Ureter (tissue), 1 donor: ENCODE measurements at regions not wholly inside any gene's neighbourhood (a gene's known extent, or its start where the extent isn't known, plus 50 kb on each side); places are given as distances from the start of the nearest gene placed in this dataset.

Experiments used
- DNase-seq: peaks from one replicate; pipeline ENCODE4 v3.0.0-alpha.2; 2020; ENCODE audit warnings: low spot score
- donor health status: DM: yes; HTN: yes; CAD: no.

DNA sequence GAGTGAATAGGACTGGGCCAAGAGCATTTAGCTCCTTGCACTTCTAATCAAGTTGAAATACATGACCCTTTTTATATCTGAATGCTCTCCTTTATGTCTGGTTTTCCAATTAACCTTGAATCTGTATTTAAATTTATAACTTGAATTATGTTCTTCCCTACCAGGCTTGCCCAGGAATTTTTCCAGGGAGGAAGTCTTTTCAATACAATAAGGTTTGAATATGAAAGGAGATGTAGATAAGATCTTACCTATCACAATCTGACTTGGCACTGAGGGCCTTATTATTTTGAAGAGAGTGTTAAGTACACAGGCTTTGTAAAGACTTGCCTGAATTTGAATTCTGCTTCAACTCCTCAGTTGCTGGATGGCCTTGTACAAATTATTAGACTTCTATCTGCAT is 555.7 kb downstream of the PCDH7 start:
- DNase-seq: no peak

DNA sequence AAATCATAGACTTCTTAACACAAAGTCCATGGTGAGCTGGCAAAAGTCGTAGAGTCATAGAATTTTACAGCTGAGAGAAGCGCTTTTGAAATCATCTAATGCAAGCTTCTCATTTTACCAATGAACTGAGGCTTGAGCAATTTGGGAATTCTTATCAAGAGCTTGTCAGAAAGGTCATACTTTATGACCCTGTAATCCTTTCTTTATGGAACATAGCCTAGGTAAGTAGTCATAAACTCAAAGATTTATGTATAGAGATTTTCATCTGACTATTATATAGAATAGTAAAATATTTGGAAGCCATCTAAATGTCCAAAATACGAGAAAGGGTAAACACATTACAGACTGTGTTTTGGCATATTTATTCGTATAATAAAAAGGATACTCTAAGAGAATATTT is 563.5 kb downstream of the PCDH7 start:
- DNase-seq: no peak

DNA sequence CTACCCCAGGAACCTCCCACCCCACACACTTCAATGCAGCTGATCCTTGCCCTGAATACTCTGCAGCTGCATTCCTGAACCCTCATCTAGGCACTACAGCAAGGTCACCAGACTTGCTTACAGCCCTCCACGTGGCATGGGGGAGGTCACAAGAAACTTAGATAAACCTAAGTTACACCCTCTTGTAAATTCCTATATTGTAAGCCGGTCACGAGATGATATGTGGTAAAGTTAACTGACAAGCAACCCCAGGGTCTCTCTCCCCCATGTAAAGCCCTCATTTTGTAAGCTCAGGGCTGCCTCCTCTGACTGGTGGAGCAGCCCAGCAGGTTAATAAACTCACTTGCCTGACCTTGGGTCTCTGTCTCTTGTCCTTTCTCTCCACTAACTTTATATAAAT is 570.7 kb downstream of the PCDH7 start:
- DNase-seq: no peak

DNA sequence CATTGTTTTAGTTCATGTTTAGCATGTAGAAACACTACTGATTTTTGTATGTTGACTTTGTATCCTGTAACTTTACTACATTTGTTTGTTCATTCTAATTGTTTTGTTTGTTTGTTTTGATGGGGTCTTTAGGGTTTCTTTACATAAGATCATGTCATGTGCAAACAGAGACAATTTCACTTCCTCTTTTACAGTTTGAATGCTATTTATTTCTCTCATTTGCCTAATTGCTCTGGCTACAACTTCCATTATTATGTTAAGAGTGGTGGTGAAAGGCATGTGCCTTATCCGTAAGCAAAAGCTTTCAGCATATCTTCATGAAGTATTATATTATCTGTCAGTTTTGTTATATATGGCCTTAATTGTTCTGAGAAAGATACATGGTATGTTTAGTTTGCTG is 571.1 kb downstream of the PCDH7 start:
- no peak for DNase-seq

DNA sequence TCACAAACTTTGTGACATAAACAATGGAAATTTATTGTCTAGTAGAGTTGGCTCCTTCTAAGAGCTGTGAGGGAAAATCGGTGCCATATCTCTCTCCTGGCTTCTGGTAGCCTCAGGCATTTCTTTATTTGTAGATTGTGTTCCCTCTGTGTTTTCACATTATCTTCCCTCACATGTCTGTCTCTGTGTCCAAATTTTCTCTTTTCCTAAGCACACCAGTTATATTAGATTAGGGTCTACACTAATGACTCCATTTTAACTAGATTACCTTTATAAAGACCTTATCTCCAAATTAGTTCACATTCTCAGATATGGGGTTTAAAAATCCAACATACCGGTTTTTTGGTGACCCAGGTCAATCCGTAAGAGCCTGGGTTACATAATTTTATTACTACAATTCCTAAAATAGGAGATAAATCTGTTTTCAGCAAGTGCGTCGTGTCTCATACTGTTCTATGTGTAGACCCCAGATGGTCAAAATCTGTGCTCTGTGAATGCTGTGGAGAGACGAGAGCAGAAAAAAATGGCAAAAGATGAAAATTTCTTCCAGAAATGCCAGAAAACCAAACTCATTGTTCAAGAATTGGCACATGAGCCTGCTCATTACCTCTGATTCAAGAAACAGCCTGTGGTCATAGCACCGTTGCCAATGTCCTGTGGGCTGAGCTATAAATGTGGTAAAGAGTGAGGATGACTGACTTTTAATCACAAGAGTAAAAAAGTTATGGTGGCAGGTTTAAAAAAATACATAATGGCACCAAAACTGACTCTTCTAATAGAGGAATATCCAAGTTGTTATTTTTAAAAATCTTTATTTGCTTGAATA is 574.7 kb downstream of the PCDH7 start:
- DNase-seq: no peak

DNA sequence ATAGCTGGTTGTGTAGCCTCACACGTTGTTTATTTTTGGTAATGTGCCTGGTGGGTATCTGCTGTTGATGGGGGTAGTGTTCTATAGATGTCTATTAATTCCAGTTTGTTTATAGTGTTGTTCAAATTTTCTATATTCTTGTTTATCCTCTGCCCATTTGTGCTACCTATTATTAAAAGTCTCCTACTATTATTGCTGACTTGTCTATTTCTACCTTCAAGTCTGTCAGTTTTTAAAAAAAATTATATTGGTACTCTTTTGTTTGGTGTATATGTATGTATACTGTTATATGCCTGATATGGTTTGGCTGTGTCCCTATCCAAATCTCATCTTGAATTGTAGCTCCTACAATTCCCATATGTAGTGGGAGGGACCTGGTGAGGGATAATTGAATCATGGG is 578.6 kb downstream of the PCDH7 start:
- DNase-seq: no peak

DNA sequence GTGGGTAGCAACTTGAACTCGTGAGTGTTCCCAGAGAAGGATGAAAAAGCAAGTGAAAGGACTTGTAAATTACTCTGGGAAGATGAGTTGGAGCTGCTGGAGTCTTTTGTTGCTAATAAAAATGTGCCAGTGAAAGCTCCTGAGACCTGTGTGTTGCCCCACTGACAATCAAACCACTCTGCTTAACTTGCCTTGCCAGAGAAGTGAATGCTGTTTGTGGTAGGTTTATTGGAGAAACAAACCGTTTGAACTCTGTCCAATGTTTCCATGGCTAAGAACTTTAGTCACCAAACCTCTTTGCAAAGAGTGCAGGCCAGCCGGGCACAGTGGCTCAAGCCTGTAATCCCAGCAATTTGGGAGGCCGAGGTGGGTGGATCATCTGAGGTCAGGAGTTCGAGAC is 586.9 kb downstream of the PCDH7 start:
- no peak for DNase-seq

DNA sequence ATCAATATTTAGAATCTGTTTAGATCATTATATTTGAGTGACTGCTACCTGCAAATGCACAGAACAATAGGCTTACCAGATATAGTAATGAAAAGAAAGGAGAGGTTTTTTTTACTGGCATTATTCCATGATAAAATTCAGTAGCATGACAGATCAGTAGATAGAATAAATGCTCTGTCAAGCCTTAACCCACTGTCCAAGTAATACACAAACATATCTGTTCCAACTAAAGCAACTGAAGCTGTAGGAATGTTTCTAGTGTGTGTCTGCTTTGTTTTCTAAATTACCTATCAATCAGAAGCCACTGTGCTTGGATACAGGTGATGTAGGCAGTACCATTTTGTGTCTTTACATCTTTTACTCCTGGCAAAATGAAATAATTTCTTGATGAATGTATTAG is 604.6 kb downstream of the PCDH7 start:
- DNase-seq: no peak

DNA sequence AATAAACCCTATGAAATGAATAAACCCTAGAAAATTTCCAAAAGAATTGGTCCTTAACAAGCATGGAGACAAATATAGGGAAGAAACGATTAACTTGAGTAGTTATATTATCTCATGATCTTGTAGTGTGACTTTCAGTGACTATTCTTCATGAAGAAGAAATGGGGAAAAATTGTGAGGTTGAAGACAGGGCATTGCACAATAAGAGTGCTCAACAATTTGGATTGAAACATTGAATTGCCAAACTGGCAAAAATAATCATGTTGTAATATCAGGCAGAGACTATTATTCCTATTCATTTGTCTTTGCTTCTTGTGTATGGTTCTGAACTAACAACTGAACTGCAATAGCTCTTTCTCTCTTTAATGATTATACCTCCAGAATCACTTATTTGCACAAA is 605.1 kb downstream of the PCDH7 start:
- no peak for DNase-seq

DNA sequence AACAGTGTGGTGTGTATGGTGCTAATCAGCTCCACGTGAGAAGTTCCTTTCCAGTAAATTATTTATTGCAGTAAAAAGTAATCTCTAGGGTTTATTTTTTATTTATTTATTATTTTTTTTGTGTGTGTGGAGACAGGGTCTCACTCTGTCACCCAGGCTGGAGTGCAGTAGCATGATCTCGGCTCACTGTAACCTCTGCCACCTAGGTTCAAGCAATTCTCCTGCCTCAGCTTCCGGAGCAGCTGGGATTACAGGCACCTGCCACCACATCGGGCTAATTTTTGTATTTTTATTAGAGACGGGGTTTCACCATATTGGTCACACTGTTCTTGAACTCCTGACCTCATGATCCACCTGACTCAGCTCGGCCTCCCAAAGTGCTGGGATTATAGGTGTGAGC is 606.9 kb downstream of the PCDH7 start:
- DNase-seq: no peak

DNA sequence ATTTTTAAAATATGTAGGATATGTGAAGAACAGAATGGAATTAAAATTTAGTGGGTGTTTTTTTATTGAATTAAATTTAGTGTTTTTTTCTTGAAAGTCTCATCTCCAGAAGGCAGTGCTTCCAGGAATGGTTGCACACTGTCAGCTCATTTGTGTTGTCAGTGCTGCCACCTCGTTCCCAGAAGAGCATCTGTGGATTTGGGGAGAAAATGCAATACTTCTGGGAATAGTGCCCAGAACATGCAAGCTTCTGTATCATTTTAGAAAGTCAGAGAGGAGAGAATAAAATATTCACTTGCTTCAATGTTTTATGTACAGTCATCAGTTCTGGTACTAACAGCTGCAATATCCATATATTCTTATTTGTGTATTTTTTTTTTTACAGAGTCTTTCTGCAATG is 608.8 kb downstream of the PCDH7 start:
- no peak for DNase-seq

DNA sequence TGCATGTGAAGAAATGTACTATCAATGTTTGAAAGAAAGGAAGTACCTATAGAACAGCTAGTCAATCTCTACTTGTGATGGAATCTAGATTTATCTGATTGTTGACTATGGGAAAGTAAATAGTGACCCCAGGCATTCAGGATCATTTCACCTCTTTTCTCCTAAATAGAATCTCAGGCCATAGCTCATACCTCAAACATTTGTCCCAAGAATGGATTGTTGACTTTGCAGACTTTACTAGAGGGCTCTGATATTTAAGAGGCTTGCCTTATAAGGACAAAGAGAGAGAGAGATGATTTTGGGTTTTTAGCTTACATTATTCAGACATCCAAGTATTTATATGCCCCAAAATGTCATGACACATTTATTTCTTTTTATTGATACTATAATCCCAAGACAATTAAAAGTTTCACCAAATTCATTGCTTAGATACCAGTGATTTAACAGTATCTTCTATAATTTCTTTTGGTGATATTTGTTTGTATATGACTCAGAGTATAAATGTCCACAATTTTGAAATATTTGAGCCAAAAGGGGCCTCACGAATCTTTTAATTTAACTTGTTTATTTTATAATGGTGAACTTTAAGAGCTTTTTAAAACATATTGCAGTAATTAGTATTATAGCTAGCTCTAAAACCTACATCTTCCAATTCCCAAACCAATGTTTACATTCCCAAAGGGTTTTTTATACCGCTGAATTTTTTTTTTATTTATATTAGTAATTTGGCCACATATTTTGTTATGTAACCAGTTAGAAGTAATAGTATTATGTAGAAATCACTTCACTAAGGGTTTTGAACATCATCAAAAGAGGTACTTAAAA is 614.1 kb downstream of the PCDH7 start:
- DNase-seq: no peak

DNA sequence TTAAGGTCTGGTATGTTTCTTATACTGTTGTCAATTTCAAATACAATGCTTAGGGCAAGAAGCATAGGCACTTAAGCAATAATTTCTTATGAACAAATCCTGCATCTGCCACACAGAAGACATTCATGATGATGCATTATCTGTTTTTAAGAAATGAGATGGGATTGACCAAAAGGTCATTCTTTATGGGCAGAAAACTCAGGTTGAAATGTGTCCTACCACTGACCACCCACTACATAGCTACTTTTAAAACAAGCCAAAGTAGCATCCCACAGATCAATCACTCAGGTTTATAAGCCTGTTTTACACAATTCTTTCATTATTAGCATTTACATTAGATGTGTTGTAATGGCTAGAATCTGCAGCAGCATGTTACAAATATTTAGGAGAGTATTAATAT is 617.8 kb downstream of the PCDH7 start:
- no peak for DNase-seq

DNA sequence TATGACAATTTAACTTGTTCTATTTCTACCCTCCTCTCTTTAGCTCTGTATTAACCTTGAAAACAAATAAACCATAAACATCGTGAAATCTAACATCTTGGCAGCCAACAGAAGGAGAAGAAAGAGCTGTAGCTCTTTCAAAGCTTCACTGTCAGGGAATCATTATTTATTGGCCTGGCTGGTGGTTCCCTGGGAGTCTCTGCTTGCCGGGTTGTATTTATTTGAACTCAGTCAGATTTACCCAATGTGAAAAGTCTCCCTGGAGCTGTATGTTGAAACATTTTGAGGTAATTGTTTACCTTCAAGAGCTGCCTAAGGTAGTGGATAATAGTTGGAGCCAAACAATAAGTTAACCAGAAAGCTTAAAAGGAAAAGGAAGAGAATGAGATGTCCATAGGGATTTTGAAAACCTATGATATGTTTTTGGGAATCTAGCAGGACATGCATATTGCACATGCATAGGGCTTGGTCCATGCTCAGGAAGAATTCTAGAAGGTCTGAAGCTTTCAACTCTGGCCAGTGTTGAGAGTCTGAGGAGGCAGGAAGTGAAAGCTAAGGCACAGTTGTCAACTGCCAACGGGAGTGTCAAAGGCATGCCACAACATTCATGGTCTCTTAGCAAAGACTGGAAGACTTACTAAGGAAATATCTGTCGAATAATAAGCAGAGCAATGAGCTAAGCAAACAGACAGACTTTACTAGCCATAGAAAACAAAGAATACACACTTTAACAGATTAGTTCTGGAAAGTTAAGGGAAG is 621.6 kb downstream of the PCDH7 start:
- DNase-seq: no peak

DNA sequence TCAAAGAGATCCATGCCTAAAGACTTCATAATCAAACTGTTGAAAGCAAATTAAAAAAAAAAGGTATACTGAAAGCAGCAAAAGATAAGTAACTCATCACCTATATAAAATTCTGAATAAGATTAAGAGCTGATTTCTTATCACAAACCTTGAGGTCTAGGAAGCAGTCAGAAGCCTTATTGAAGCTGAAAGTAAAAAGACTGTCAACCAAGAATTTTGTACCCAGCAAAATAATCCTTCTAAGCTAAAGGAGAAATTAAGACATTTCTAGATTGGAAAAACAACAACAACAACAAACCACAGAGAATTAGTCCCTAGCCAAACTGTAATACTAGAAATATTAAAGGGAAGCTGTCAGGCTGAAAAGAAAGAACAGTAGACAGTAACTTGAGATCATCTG is 622.9 kb downstream of the PCDH7 start:
- no peak for DNase-seq

DNA sequence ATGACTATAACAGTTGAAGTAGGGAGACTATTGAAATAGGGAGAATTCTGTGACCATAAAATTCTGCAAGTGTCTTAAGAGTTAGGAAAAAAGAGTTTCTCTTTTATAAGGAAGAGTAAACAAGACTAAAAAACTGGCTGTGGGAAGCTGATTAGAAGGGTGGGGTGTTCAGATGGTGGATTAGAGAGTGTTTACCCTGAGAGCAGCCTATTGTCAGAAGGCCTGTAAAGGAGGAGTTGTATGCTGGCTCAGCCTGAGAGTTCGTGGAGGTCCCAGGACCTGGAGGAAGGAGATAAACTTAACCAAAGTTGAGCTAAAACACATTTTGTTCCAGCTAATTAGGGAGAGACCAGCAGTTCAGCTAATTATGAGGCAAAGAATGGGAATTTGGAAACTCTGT is 629.7 kb downstream of the PCDH7 start:
- DNase-seq: no peak

DNA sequence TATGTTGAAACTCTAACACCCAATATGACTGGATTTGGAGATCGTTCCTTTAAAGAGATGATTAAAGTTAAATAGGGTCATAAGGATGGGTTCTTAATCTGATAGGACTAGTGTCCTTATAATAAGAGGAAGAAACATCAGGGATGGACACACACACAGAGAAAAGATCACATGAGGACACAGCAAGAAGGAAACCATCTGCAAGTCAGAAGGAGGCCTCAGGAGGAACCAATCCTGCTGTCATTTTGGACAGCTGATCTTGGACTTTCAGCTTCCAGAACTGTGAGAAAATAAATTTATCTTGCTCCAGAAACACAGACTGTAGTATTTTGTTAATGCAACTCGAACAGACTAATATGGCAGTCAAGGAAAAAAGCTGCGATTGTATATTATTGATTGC is 631.5 kb downstream of the PCDH7 start:
- no peak for DNase-seq

DNA sequence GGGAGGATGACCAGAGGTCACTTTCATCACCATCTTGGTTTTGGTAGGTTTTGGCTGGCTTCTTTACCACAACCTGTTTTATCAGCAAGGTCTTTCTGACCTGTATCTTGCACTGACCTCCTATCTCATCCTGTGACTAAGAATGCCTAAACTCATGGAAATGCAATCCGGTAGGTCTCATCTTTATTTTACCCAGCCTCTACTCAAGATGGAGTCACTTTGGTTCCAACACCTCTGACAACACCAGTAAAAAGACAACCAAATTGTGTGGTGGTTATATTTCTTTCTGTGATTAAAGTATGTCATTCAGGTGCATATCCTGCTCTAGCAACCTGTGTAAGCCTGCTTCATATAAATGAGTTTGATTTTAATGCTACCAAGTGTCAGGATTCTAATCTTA is 636.7 kb downstream of the PCDH7 start:
- DNase-seq: no peak

DNA sequence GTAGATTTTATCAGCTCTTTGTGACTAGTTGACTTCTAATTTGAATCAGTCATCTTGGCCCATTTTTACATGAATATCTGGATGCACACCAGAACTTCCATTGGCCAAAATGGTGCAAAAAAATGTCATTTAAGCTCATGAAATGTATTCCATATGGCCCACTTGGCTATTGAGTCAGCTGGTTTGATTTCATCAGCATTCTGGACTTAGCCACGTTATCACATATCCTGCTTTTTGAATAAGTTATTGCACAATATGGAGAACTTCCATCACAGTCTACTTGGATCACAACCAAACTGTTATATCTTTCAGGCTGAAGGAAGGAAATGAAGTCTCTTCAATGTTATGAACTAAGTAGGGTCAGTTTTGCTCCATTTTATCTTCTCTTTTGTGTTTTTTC is 640.6 kb downstream of the PCDH7 start:
- no peak for DNase-seq

DNA sequence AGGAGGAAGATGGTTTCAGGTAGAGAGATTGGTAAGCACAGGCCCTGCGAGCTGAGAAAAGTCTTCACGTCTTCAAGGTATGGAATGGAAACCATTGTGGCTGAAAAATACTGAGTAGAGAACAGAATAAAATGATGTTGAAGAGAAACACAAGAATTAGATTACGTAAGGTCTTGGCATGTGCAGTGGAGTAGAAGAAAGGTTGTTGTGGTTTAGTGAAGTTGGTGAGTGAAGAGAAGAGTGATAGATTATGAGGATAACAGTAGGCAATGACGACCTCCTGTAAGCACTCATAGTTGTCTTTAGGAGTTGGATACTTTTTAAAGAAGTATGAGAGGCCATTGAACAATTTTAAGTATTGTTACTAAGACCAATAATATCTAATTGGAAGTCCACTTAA is 642.6 kb downstream of the PCDH7 start:
- no peak for DNase-seq

DNA sequence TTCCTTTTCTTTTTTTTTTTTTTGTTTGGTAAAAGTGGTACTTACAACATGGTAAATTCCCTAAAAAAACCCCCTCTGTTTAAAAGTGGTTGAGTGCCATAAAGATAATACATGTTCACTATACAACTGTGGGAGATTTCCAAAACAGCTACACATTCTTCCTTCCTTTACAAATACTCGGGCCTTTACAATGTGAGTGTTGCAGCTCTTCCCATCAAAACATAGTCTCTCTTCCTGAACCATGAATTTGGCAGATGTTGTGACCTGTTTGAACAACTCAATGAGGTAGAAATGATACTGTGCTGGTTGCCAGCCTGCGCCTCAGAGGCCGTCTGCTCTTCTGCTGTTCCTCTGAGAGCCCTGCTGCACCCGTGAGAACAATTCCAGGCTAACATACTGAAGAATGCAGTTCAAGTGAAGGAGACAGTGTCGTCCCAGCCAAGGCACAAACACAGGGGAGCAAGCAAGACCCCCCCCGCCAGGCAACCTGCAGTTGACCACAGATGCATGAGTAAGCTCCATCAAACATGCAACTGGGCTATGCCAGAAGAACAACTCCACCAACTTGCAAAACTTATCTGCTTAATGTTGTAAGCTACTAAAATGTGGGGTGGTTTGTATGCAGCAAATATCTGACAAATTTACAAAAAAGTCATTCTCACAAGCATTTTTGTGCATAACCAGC is 645.0 kb downstream of the PCDH7 start:
- no peak for DNase-seq

DNA sequence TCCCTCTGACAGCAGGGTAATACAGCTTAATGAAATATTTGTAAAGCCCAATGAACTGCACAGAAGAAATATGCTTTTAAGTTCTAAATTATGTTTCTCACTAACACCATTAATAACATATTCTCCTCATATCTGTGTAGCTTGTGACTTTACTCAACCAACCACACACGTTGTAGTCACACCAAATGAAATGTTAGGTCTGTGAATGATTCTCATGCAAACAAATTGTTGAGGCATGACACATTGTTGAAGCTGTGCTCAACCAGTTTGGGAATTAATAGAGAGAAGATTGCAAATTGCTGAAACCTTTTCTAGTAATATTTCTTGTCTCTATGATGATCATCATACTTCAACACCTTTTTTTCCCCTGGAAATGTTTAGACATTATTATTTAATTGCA is 645.9 kb downstream of the PCDH7 start:
- no peak for DNase-seq
